G401.6 (cell line): ENCODE measurements at regions not wholly inside any gene's neighbourhood (a gene's known extent, or its start where the extent isn't known, plus 50 kb on each side); places are given as distances from the start of the nearest gene placed in this dataset.

Experiments
- FAIRE-seq: peaks from 2 replicates; lab custom pipeline; 2012; peaks lifted over from hg19 to GRCh38; lab: Jason Lieb, UNC

- FAIRE-seq = no peak
Observed at GRCh38 chr14:81839056-81839455, 305.4 kb upstream of the SEL1L start.

GRCh38 chr14:81841346-81841745 lies 307.7 kb upstream of the SEL1L start:
- FAIRE-seq = no peak

GRCh38 chr14:81849714-81850113 lies 316.1 kb upstream of the SEL1L start:
- no peak for FAIRE-seq

- FAIRE-seq = no peak
Observed at GRCh38 chr14:81855007-81855406, 321.4 kb upstream of the SEL1L start.

- no peak for FAIRE-seq
Observed at GRCh38 chr14:81859046-81859445, 325.4 kb upstream of the SEL1L start.

GRCh38 chr14:81868172-81868571 lies 334.5 kb upstream of the SEL1L start:
- no peak for FAIRE-seq

GRCh38 chr14:81871706-81872105 lies 338.1 kb upstream of the SEL1L start:
- no peak for FAIRE-seq

GRCh38 chr14:81884382-81884781 lies 350.7 kb upstream of the SEL1L start:
- no peak for FAIRE-seq

- FAIRE-seq = no peak
Observed at GRCh38 chr14:81886588-81886987, 352.9 kb upstream of the SEL1L start.

GRCh38 chr14:81889529-81889928 lies 355.9 kb upstream of the SEL1L start:
- FAIRE-seq = no peak

GRCh38 chr14:81890020-81890419 lies 356.4 kb upstream of the SEL1L start:
- FAIRE-seq = no peak

- FAIRE-seq = no peak
Observed at GRCh38 chr14:81903477-81903876, 369.8 kb upstream of the SEL1L start.

GRCh38 chr14:81927070-81927469 lies 393.4 kb upstream of the SEL1L start:
- FAIRE-seq = no peak

- no peak for FAIRE-seq
Observed at GRCh38 chr14:81931828-81932227, 398.2 kb upstream of the SEL1L start.

- FAIRE-seq = no peak
Observed at GRCh38 chr14:81936348-81936747, 402.7 kb upstream of the SEL1L start.

GRCh38 chr14:81936902-81937301 lies 403.2 kb upstream of the SEL1L start:
- FAIRE-seq = no peak

- no peak for FAIRE-seq
Observed at GRCh38 chr14:81938341-81938740, 404.7 kb upstream of the SEL1L start.

- FAIRE-seq = no peak
Observed at GRCh38 chr14:81940651-81941050, 407.0 kb upstream of the SEL1L start.

GRCh38 chr14:81942071-81942470 lies 408.4 kb upstream of the SEL1L start:
- FAIRE-seq = no peak

- FAIRE-seq = no peak
Observed at GRCh38 chr14:81946375-81946774, 412.7 kb upstream of the SEL1L start.

GRCh38 chr14:81946834-81947798 lies 413.5 kb upstream of the SEL1L start:
- FAIRE-seq = no peak

GRCh38 chr14:81952917-81953316 lies 419.3 kb upstream of the SEL1L start:
- no peak for FAIRE-seq

GRCh38 chr14:81953419-81953818 lies 419.8 kb upstream of the SEL1L start:
- FAIRE-seq = no peak

GRCh38 chr14:81955123-81955522 lies 421.5 kb upstream of the SEL1L start:
- FAIRE-seq = no peak
